SU-DHL-6 (cell line): ENCODE measurements at regions not wholly inside any gene's neighbourhood (a gene's known extent, or its start where the extent isn't known, plus 50 kb on each side); places are given as distances from the start of the nearest gene placed in this dataset.

Experiments used
- CTCF ChIP-seq: fragments of 200-600 bp; sonication (generic); IDR thresholded peaks from one replicate; pipeline ENCODE4 v1.5.1; 2017; ENCODE audit warnings: antibody characterized with exemption, mild to moderate bottlenecking, low read length, moderate library complexity; ENCODE audit not compliant: insufficient read depth, poor library complexity, severe bottlenecking
- EZH2phosphoT487 ChIP-seq: fragments of 200-600 bp; sonication (generic), shearing (Covaris generic); conservative IDR thresholded peaks from 2 replicates; pipeline ENCODE4 v1.6.1; 2018; ENCODE audit warnings: mild to moderate bottlenecking, antibody characterized with exemption, low read length, moderate library complexity, mixed read lengths

DNA sequence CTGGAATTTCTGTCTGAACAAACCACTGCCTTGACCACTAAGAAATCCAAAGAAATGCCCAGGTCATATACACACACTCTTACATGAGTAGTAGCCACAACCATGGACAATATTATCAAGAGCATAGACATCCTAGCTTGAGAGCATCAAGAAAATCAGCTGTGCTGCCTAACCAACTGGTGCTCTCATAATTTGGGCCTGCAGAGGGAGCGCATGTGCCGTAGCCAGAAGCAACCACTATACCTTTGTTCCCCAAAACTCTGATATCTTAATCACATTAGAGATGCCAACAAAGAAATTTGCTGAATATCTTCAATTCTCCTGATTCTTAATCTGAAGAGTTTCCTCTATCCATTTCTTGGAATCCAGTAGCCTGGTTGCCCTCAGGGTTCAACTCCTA lies 163.6 kb downstream of the ZNF674 start:
- peak; percentile 17 for TF ChIP-seq CTCF
- no peak for TF ChIP-seq EZH2phosphoT487
